Transverse colon (tissue), 4 donors: ENCODE measurements at regions not wholly inside any gene's neighbourhood (a gene's known extent, or its start where the extent isn't known, plus 50 kb on each side); places are given as distances from the start of the nearest gene placed in this dataset.

Source experiments
- DNase-seq: peaks from one replicate; pipeline ENCODE4 v3.0.0-alpha.2; 2019
- H3K27ac ChIP-seq, 4 donors: fragments of 200-600 bp; sonication (generic); 2 replicates each; pipeline ENCODE4 v1.5.1; 2016 to 2018; ENCODE audit warnings: inconsistent platforms in 4 of 4
- H3K27me3 ChIP-seq: fragments of 200-600 bp; sonication (generic); 2 replicates; pipeline ENCODE4 v1.5.1; 2017; ENCODE audit warnings: inconsistent platforms
- H3K36me3 ChIP-seq, 4 donors: fragments of 200-600 bp; sonication (generic); 2 replicates each; pipeline ENCODE4 v1.5.1; 2017 to 2019; ENCODE audit warnings: inconsistent platforms in 4 of 4
- H3K4me1 ChIP-seq, 4 donors: fragments of 200-600 bp; sonication (generic); 2 replicates each; pipeline ENCODE4 v1.5.1; 2017 to 2020; ENCODE audit warnings: inconsistent platforms in 4 of 4
- H3K4me3 ChIP-seq, 4 donors: fragments of 200-600 bp; sonication (generic); 1 replicate in 1 of 4; 2 replicates in 3 of 4; pipeline versions ENCODE4 v1.5.1 to v1.6.1; 2017 to 2019; ENCODE audit warnings: inconsistent platforms in 4 of 4
- H3K9me3 ChIP-seq, 2 donors: fragments of 200-600 bp; sonication (generic); 2 replicates each; pipeline ENCODE4 v1.5.1; 2017 to 2019; ENCODE audit warnings: inconsistent platforms in 2 of 2
- CTCF ChIP-seq, 5 experiments: fragments of 200-600 bp in 3 of 5; fragments of 450-650 bp in 2 of 5; sonication (generic) in 3 of 5; IDR thresholded peaks; 1 replicate in 2 of 5; 2 replicates in 3 of 5; pipeline ENCODE4 v1.5.1; 2016 to 2017; ENCODE audit warnings: antibody characterized with exemption in 5 of 5, inconsistent platforms in 3 of 5, mild to moderate bottlenecking in 2 of 5, moderate library complexity in 1 of 5
- EP300 ChIP-seq: sonication (generic); formaldehyde crosslinking; IDR thresholded peaks from one replicate; pipeline ENCODE4 v1.6.1; 2017; ENCODE audit warnings: antibody characterized with exemption, low read depth
- POLR2A ChIP-seq: fragments of 450-650 bp; IDR thresholded peaks from one replicate; pipeline ENCODE4 v1.6.1; 2016; ENCODE audit warnings: antibody characterized with exemption, mild to moderate bottlenecking, moderate library complexity
- POLR2AphosphoS5 ChIP-seq, 3 donors: sonication (generic); formaldehyde crosslinking; IDR thresholded peaks; one replicate each; pipeline ENCODE4 v1.6.1; 2016; ENCODE audit warnings: antibody characterized with exemption in 3 of 3
- WGBS, 2 donors: methylation state at CpG; one replicate each; pipeline ENCODE4 v1.1.5; 2018; ENCODE audit warnings: low coverage in 1 of 2; 5-methylcytosine and 5-hydroxymethylcytosine counted together
- in situ Hi-C, 4 donors: fragments of 200-750 bp; cut with MboI; loops; one replicate each; pipeline versions ENCODE4 v1.15.0 to v1.15.1; 2017; ENCODE audit warnings: low sequenced_read_pairs in 3 of 4, low pct_ligation_motif_present in 1 of 4, low pct_unique_long_range_greater_than_20kb in 1 of 4
- intact Hi-C: fragments of 100-400 bp; cut with DNase I; formaldehyde crosslinking; loops from one replicate; pipeline ENCODE4 v1.15.1; 2023; ENCODE audit warnings: low total_unique reads

GRCh38 chr17:13400491-13400890, 201.2 kb downstream of the HS3ST3A1 start:
- H3K27ac ChIP-seq, result no peak overlapping the region
- in situ Hi-C loops (no loop called here), intact Hi-C loops (no loop called here)
- no peaks in the 10 kb centered on the region for H3K4me1 ChIP-seq
- DNase-seq, result no peak
- TF ChIP-seq EP300 (no peak), POLR2A (no peak), CTCF (IDR thresholded peaks at IDR 0.05) (no peak), POLR2AphosphoS5 (IDR thresholded peaks at IDR 0.05) (no peak)
- no peaks in the 10 kb centered on the region for H3K27me3 ChIP-seq
- 33 to 83% methylated on average over 1 to 2 of the region's 2 CpGs for WGBS, 2 donors
- H3K9me3 ChIP-seq, result no peaks in the 10 kb centered on the region
- H3K4me3 ChIP-seq, result no peak overlapping the region
- no peaks in the 10 kb centered on the region for H3K36me3 ChIP-seq

DNA sequence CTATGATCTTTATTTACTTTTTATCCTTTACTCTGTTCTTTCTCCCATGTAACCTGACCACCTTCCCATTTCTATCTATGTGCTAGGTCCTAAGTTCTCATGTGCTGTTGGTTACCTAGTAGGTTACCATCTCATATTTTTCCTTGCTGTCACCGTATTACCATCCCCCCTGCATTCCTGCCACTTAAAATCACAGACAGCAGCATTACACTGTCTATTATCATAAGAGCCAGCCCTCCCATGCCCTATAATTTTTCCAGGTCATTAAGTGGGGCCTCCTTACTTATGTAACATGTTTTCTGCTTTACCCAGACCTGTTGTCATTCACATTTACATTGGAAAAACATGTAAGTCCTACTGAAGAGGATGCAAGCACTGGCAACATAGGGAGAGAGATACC, 202.9 kb downstream of the HS3ST3A1 start:
- Histone ChIP-seq H3K4me3 (no peak overlapping the region), H3K9me3 (no peaks in the 10 kb centered on the region), H3K4me1 (no peaks in the 10 kb centered on the region), H3K36me3 (no peaks in the 10 kb centered on the region), H3K27ac (no peak overlapping the region), H3K27me3 (no peaks in the 10 kb centered on the region)
- TF ChIP-seq POLR2A (no peak), CTCF (IDR thresholded peaks at IDR 0.05) (no peak), EP300 (no peak), POLR2AphosphoS5 (IDR thresholded peaks at IDR 0.05) (no peak)
- 80 to 89% methylated on average over 1 of the region's 1 CpG for WGBS, 2 donors
- intact Hi-C loops, result no loop called here
- no peak for DNase-seq
- in situ Hi-C loops, result no loop called here

DNA sequence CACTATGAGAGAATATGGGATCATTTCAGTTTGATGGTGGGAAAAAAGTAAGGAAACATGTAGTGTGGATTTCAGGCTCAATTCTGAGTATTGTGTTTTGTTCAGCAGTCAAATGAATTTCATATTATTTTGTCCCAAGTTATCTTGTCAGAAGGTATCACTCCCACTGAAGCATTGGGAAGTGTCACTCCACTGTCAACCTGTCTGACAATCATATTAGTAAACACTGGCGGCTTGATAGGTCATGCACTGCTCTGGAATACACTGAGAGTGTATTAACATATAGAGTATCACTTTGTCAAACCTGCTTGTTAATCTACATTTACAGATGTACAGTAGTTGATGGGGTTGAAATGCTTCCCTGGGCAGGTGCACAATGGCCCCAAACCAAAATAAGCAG, 203.6 kb downstream of the HS3ST3A1 start:
- intact Hi-C loops, result no loop called here
- no peak overlapping the region for H3K27ac ChIP-seq
- in situ Hi-C loops, result no loop called here
- H3K36me3 ChIP-seq, result no peaks in the 10 kb centered on the region
- WGBS, 2 donors, result 80 to 100% methylated on average over 1 of the region's 1 CpG
- no peak overlapping the region for H3K4me3 ChIP-seq
- DNase-seq, result no peak
- H3K4me1 ChIP-seq, result no peaks in the 10 kb centered on the region
- no peaks in the 10 kb centered on the region for H3K9me3 ChIP-seq
- TF ChIP-seq POLR2A (no peak), EP300 (no peak), CTCF (IDR thresholded peaks at IDR 0.05) (no peak), POLR2AphosphoS5 (IDR thresholded peaks at IDR 0.05) (no peak)
- H3K27me3 ChIP-seq, result no peaks in the 10 kb centered on the region

GRCh38 chr17:13395862-13396261, 205.9 kb downstream of the HS3ST3A1 start:
- Histone ChIP-seq H3K4me1 (no peaks in the 10 kb centered on the region), H3K36me3 (no peaks in the 10 kb centered on the region), H3K4me3 (no peak overlapping the region), H3K27ac (no peak overlapping the region), H3K9me3 (no peaks in the 10 kb centered on the region), H3K27me3 (no peaks in the 10 kb centered on the region)
- intact Hi-C loops (no loop called here), in situ Hi-C loops (no loop called here)
- no peak for DNase-seq
- 52 to 58% methylated on average over 1 of the region's 1 CpG for WGBS, 2 donors
- TF ChIP-seq POLR2A, result no peak

GRCh38 chr17:13395346-13395745, 206.4 kb downstream of the HS3ST3A1 start:
- in situ Hi-C loops, result no loop called here
- Histone ChIP-seq H3K27me3 (no peaks in the 10 kb centered on the region), H3K36me3 (no peaks in the 10 kb centered on the region), H3K4me3 (no peak overlapping the region), H3K9me3 (no peaks in the 10 kb centered on the region), H3K27ac (no peak overlapping the region), H3K4me1 (no peaks in the 10 kb centered on the region)
- WGBS, 2 donors, result 78 to 81% methylated on average over 7 to 8 of the region's 8 CpGs
- TF ChIP-seq CTCF (IDR thresholded peaks at IDR 0.05) (no peak), POLR2AphosphoS5 (IDR thresholded peaks at IDR 0.05) (no peak), EP300 (no peak), POLR2A (no peak)
- DNase-seq, result no peak
- intact Hi-C loops, result no loop called here
